GM10266 (cell line): ENCODE measurements at regions not wholly inside any gene's neighbourhood (a gene's known extent, or its start where the extent isn't known, plus 50 kb on each side); places are given as distances from the start of the nearest gene placed in this dataset.
"Not testable (repeated sequence)": the region's sequence is repeated elsewhere in the genome, so short reads cannot be mapped to it uniquely, and the experiment has no call there.

Experiments
- DNase-seq: peaks from one replicate; pipeline ENCODE4 v3.0.0; 2012; ENCODE audit errors: extremely low spot score
- TF ChIP-seq, protein P1 (sequence below): IDR thresholded peaks from 2 replicates; pipeline ENCODE4 v1.5.1; 2012; ENCODE audit warnings: mild to moderate bottlenecking, low read depth; ENCODE audit not compliant: control insufficient read depth, insufficient read depth; ENCODE audit errors: missing control alignments

DNA sequence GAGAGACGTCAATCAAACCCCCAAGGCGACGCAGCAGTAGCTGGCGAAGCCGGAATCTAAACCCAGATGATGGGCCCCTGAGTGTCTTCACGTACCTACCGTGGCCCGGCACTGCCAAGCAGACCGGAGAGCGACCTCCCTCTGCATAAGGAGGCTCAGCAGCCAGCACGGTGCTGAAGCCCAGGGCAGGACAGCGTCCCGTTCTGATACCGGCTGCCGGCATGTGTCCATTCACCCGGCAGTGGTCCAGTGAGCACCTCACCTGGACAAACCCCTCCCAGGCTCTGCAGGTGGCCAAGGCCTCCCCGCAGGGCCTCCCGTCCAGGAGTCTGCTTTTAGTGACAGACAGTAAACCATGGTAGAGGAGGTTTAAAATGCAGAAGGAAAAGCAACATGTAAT is 142.0 kb downstream of the BRD1 start:
- TF ChIP-seq, protein P1, sequence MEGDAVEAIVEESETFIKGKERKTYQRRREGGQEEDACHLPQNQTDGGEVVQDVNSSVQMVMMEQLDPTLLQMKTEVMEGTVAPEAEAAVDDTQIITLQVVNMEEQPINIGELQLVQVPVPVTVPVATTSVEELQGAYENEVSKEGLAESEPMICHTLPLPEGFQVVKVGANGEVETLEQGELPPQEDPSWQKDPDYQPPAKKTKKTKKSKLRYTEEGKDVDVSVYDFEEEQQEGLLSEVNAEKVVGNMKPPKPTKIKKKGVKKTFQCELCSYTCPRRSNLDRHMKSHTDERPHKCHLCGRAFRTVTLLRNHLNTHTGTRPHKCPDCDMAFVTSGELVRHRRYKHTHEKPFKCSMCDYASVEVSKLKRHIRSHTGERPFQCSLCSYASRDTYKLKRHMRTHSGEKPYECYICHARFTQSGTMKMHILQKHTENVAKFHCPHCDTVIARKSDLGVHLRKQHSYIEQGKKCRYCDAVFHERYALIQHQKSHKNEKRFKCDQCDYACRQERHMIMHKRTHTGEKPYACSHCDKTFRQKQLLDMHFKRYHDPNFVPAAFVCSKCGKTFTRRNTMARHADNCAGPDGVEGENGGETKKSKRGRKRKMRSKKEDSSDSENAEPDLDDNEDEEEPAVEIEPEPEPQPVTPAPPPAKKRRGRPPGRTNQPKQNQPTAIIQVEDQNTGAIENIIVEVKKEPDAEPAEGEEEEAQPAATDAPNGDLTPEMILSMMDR = no peak
- DNase-seq = no peak

DNA sequence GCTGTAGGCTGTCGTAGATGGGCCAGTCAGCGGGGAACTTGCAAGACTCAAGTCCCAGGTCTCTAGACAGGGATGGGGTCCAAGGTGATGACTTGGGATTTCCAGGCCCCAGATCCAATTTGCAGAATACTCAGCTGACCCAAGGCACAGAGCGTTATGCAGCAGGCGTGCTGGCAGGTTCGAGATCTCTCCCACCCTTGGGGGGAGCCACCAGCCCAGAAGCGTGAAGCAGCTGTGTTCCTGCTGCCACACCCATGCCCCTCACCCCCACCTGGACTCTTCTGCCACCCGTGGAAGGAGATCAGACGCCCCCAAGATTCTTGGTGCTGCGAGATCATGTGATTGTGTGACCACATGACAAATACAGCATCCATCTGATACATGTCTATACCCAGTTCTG is 142.6 kb downstream of the BRD1 start:
- DNase-seq = no peak

DNA sequence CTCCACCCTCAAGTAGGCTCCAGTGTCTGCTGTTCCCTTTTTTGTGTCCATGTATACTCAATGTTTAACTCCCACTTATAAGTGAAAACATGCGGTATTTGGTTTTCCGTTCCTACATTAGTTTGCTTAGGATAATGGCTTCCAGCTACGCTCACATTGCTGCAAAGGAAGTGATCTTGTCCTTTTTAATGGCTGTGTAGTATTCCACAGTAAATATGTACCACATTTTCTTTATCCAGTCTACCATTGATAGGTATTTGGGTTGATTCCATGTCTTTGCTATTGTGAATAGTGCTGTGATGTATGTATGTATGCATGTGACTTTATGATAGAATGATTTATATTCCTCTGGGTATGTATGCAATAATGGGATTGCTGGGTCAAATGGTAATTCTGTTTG is 144.6 kb downstream of the BRD1 start:
- TF ChIP-seq, protein P1 = no peak
- no peak for DNase-seq

More for the DNA sequence above, 142.6 kb downstream of the BRD1 start:
- TF ChIP-seq, protein P1 = no peak

DNA sequence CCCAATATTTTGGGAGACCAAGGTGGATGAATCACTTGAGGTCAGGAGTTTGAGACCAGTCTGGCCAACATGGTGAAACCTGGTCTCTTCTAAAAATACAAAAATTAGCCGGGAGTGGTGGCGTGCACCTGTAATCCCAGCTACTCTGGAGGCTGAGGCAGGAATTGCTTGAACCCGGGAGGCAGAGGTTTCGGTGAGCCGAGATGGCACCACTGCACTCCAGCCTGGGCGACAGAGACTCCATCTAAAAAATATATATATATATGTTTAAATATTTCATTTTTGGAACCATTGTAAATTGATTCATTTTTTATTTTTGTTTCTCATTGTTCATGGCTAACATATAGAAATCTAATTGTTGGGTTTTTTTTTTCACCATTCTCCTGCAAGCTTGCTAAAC is 146.9 kb downstream of the BRD1 start:
- DNase-seq = not testable (repeated sequence)

DNA sequence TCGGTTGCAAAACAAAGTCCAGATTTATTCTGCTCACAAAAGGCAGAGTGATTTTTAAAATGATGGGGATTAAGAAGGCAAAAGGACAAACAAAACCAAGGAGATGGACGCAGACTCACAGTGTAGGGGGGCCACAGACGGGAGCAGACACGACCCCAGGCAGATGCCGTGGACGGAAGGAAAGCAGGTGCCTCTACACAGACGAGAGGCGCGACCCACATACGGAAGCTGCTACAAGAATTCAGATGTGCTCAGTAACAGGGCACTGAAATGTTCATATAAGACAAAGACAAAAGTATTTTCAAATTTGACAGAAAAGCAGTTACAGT is 148.9 kb downstream of the BRD1 start:
- TF ChIP-seq, protein P1 = no peak
- DNase-seq = no peak

DNA sequence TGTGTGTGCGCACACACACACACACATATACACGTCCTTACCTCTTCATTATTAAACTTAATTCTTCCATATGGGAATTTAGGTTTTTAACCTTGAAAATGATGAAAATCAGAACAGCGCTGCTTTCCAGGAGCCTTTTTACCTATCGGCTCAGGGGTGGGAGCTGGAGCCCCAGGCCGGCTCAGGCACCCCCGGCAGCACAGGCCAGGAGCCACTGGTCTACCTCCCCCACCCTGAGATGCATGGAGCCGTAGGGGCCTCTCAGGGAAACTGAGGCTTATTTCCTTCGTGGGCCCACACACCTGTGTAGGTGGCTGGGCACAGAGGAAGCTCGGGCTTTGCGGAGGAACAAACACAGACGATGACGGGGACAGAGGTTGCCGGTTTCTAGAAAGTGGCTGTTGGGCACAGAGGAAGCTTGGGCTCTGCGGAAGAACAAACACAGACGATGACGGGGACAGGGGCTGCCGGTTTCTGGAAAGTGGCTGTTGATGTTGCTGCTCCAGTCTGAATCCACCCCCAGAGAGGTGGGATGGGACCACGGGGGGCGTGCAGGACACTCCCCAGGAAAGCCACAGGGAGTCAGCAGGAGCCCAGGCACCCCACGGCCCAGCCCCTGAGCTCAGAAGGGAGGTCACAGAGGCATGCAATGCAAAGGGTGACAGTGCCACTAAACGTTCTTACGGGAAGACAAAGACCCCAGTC is 149.4 kb downstream of the BRD1 start:
- no peak for DNase-seq
- TF ChIP-seq, protein P1 = no peak

DNA sequence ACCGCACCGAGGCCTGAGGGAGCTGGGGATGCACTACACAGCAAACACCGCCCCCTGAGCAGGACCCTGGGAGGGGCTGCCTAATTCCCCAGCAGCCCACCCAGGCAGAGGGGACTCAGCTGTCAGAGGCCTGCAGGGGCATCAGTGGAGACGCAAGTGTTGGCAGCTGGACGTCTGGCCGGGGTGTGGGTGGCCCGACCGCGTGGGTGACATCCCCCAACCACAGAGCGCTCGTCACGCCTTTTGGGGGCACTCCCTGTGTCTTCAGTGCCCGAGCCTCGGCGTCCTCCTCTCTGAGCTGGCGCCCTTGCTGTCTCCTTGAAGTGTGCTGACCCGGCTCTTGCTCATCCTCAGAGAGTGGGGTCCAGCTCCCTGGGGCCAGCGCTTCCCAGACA is 150.2 kb downstream of the BRD1 start:
- DNase-seq = no peak
- TF ChIP-seq, protein P1 = no peak

DNA sequence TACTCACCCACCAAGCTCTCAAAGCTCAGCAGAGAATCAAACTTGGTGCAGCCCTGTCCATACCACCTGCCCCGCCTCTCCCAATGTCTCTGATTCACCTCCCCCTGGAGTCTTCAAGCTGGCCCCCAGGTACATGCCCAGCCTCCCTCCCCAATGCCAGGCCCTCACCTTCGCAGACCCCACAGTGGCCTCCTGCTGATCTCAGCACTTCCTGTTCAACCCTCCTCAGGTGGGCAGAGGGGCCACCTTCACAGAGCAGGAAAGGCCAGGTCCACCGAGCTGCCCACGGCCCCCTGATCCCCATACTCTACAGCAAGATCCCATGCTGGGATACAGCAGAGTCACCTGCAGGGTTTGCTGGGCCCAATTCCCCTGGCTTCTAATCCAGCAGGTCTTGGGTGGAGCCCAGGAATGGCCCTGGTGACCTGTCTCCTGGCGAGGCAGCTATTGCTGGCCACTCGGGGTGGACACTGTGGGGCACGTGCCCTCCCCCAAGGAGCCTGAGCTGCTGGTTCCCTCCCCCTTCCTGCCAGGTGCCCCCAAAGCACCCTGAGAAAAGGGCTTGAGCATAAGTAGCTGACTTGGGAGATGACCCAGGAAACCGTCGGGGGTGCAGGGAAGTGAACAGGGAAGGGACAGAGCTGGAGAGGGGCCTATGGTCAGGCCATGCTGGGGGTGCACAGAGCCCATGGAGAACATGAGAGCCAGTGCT is 150.7 kb downstream of the BRD1 start:
- DNase-seq = no peak
- TF ChIP-seq, protein P1 = no peak
